GM12875 (cell line): ENCODE measurements at regions not wholly inside any gene's neighbourhood (a gene's known extent, or its start where the extent isn't known, plus 50 kb on each side); places are given as distances from the start of the nearest gene placed in this dataset.

Source experiments
- H3K4me3 ChIP-seq: one replicate; pipeline ENCODE4 v1.5.1; 2011; ENCODE audit warnings: low read depth, low read length, control low read depth
- TF ChIP-seq, protein P1 (sequence below): IDR thresholded peaks from 2 replicates; pipeline ENCODE4 v1.5.1; 2011; ENCODE audit warnings: low read depth, mild to moderate bottlenecking, control low read depth, inconsistent platforms, low read length, moderate library complexity, borderline replicate concordance; ENCODE audit not compliant: insufficient read depth

DNA sequence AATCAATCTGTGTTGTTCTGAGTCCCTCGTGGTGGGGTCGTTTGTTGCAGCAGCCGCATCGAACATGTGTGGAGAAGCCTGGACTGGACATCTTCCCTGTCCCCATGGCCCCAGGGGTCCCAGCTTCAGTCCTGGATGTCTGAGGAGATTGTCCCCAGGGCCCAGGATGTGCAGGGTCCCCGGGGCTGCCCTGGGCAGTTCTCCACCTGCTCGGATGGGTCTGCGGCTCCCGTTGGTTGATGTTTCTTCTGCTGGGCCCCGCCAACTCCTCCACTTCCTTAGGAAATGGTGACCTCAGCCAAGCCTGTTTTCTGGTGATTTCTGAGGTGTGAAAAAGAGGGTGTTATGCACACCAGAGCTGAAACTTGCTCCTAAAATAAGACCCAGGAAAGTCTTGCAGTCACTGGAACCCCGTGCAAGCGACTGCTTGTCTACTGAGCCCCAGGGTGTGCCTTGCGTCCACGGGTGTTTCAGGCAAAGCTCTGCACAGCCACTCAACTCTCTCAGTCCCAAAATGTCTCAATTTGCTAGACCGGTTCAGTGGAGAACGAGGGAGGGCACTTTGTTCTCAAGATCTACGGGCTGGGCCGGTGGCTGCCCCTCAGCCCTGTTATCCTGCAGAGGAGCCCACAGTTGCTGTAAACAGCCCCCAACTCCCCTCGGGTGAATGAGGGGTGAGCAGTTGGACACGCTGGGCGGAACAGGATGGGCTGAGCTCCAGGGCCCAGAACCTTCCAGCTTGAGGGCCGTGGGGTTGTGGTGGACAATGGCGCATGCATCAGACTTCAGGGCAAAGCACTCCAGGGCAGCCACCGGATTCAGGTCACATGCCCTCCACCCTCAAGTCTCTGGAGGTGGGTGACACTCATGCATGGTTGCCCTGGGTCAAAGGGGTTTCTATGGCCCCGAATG is 66.7 kb upstream of the OLFM1 start:
- H3K4me3 ChIP-seq: no peak overlapping the region
- TF ChIP-seq, protein P1, sequence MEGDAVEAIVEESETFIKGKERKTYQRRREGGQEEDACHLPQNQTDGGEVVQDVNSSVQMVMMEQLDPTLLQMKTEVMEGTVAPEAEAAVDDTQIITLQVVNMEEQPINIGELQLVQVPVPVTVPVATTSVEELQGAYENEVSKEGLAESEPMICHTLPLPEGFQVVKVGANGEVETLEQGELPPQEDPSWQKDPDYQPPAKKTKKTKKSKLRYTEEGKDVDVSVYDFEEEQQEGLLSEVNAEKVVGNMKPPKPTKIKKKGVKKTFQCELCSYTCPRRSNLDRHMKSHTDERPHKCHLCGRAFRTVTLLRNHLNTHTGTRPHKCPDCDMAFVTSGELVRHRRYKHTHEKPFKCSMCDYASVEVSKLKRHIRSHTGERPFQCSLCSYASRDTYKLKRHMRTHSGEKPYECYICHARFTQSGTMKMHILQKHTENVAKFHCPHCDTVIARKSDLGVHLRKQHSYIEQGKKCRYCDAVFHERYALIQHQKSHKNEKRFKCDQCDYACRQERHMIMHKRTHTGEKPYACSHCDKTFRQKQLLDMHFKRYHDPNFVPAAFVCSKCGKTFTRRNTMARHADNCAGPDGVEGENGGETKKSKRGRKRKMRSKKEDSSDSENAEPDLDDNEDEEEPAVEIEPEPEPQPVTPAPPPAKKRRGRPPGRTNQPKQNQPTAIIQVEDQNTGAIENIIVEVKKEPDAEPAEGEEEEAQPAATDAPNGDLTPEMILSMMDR: no peak

DNA sequence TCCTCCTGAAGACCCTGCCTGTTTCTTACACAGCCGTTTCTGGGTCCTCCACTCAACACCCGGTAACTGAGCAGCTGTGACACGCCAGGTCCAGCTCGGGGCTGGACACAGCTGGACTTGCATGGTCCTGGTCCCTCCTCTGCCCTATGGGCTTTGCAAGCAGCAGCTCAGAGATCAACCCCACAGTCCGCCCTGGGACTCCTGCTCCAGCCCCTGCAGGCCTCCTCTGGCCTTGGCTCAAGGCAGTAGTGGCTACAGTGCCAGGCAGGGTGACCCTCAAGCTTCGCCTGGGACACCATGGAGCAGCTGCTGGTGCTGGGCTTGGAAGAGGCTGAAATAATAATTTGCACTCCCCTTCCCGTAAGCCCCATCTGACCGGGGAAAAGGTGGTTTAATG is 66.1 kb upstream of the OLFM1 start:
- TF ChIP-seq, protein P1: no peak
- no peak overlapping the region for H3K4me3 ChIP-seq

DNA sequence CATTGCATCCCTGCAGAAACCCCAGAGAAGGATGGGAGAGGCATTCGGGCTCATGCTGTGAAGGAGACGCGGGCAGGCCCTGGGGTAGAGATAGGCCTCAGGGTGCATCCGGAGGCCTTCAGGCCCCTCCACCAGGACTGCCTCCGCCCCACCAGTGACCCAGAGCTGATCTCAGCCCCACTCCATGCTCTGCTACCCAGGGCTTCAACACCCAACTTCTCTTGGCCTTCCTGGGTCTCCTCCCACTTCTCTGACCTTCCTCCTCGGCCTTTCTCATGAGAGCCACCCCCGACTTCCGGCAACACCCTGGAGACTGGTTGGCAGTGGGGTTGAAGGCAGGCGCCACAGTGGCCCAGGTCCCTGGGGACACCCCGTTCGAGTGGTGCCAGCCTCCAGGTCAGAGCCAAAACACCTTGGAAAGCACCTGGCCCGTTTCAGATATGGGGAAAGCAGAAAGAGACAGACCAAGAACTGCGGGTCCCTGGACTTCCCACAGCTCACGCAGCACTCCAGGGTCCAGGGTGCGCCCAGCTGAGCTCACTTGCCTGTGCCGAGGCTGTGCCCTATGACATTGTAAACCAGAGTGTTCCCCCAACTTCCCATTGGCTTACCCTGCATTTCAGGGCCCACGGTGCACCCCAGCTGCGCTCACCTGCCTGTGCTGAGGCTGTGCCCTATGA is 65.1 kb upstream of the OLFM1 start:
- TF ChIP-seq, protein P1: no peak
- no peak overlapping the region for H3K4me3 ChIP-seq

DNA sequence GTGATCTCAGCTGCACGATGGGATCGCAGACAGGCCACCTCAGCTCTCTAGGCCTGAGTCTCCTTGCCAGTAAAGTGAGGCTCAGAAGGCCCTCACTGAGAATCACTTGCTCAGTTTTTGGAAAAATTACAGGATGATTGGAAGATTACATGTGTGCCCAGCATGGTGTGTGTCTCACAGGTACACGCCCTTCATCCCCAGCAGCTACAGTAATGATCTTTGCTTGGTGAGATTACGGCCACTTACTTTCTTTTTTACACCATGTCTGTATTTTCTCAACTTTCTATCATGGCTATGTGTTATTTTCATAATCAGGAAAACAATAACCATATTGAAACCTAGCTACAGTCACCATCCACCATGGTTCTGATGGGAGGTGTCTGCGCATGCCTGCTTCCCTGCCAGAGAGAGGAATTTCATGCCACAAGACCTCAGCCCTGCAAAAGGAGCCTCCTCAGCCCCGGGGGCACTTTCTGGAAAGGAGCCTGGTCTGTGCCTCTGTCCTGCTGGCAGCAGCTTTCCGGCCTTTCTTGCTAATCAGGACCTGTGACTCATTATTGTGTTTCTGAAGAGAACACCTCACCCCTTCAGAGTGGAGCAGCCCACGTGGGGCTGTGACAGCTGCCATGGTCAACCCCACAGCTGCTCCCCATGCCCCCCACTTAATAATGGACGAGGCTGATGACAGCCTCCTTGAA is 64.2 kb upstream of the OLFM1 start:
- H3K4me3 ChIP-seq: no peak overlapping the region
- TF ChIP-seq, protein P1: no peak

DNA sequence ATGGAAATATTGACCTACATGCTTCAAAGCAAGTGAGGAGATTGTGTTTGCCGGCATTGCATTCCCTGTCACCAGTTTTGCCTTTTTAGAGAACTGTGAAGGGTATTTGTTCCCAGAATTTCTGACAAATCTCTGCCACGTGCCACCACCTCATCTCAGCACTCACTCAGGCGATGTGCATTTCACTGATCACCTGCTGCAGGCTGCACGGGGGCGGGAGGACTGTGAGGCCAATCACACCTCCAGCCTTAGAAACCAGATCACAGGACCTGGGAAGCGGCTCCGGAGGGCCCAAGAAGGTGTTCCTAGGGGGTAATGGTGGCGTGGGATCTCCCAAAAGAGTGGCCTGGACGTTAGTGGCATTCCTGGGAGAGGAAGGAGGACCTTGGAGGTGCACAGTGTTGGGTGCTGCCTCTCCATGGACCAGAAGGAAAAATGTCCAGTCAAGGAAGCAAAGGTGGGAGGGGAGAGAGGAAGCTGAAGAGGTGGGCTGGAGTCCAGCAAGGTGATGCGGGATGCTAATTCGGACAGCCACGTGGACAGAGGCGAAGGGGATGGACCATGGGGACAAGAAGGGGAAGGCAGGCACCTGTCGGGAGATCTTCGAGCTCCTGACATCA is 63.6 kb upstream of the OLFM1 start:
- TF ChIP-seq, protein P1: no peak
- no peak overlapping the region for H3K4me3 ChIP-seq

DNA sequence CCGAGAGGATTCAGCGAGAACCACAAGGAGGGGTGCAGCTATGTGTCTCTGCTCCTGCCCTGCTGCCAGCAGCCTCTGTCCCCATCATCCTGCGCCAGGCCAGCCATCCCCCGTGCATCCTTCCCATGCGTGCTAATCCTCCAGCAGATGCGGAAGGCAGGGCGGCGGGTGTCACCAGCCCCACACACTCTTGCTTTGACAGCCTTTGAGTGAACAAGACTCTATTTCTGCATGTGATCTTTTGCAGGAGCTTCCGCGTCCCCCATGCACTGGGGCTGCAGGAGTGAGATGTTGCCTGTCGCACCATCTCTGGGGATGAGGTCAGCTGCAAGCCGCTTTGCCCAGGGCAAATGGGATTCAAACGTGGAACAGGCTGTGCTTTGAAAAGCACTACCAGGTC is 58.0 kb upstream of the OLFM1 start:
- no peak overlapping the region for H3K4me3 ChIP-seq
- TF ChIP-seq, protein P1: no peak
